HCT116 (cell line): ENCODE measurements at regions not wholly inside any gene's neighbourhood (a gene's known extent, or its start where the extent isn't known, plus 50 kb on each side); places are given as distances from the start of the nearest gene placed in this dataset.

Experiments used
- ATAC-seq: fragments of 200-7000 bp; cut with Tn5 transposase; 2 replicates; pipeline ENCODE4 v1.9.1; 2020; ENCODE audit warnings: mild to moderate bottlenecking, moderate library complexity
- BruUV-seq: library from RNA; stranded (reverse); fragments of 400-500 nt; replicated peaks from 2 replicates; lab custom pipeline; 2021; lab: Mats Ljungman, UMichigan
- CTCF ChIA-PET: fragments of 300-600 bp; sonication (Branson Sonifier 250); formaldehyde crosslinking; loops from one replicate; lab custom pipeline; 2021; ENCODE audit warnings: antibody characterized with exemption; lab: Charles Lee
- POLR2A ChIA-PET: fragments of 300-600, 350-600 bp; sonication (Branson Sonifier 250); formaldehyde crosslinking; loops from one replicate; lab custom pipeline; 2021; ENCODE audit warnings: antibody characterized with exemption; lab: Charles Lee
- RAD21 ChIA-PET, 2 experiments: fragments of 300-600 bp; sonication (Branson Sonifier 250); formaldehyde crosslinking; loops; one replicate each; lab custom pipeline; 2023; ENCODE audit warnings: low total read pairs in 2 of 2; ENCODE audit not compliant: uncharacterized antibody in 2 of 2, unreplicated experiment in 2 of 2, low non-redundant PET in 1 of 2; lab: Charles Lee
- DNase-seq: peaks from one replicate; pipeline ENCODE4 v3.0.0-alpha.2; 2010; ENCODE audit warnings: low read depth, low spot score
- H2AFZ ChIP-seq: fragments of 200-600 bp; shearing (Covaris generic), sonication (generic); 2 replicates; pipeline ENCODE4 v1.6.1; 2017; ENCODE audit warnings: low read depth, mixed run types, mixed read lengths, antibody characterized with exemption, low read length; ENCODE audit not compliant: poor library complexity, severe bottlenecking
- H3K27ac ChIP-seq: 2 replicates; pipeline ENCODE4 v1.5.1; 2012; ENCODE audit warnings: low read depth, low read length
- H3K27me3 ChIP-seq: fragments of 200-600 bp; sonication (generic); 2 replicates; pipeline ENCODE4 v1.6.1; 2016; ENCODE audit warnings: mixed run types, low read length, mixed read lengths; ENCODE audit not compliant: insufficient read depth
- H3K36me3 ChIP-seq, 2 experiments: fragments of 200-500 bp in 1 of 2; fragments of 200-600 bp in 1 of 2; sonication (Bioruptor generic) in 1 of 2; sonication (generic) in 1 of 2; 2 replicates each; pipeline versions ENCODE4 v1.5.1 to v1.6.1; 2014 to 2016; ENCODE audit warnings: low read length in 2 of 2, inconsistent platforms in 1 of 2, mixed read lengths in 1 of 2, mixed run types in 1 of 2; ENCODE audit not compliant: insufficient read depth in 2 of 2, control insufficient read depth in 1 of 2
- H3K4me1 ChIP-seq, 2 experiments: fragments of 200-600 bp in 1 of 2; sonication (generic) in 1 of 2; 2 replicates each; pipeline versions ENCODE4 v1.5.1 to v1.6.1; 2012 to 2017; ENCODE audit warnings: low read length in 2 of 2, inconsistent platforms in 1 of 2, mild to moderate bottlenecking in 1 of 2, mixed read lengths in 1 of 2, mixed run types in 1 of 2, moderate library complexity in 1 of 2; ENCODE audit not compliant: insufficient read depth in 2 of 2, control insufficient read depth in 1 of 2
- H3K4me2 ChIP-seq: fragments of 200-600 bp; sonication (generic); 2 replicates; pipeline ENCODE4 v1.6.1; 2017; ENCODE audit warnings: mixed run types, low read length, mixed read lengths
- H3K4me3 ChIP-seq, 2 experiments: fragments of 200-600 bp in 1 of 2; sonication (generic) in 1 of 2; replicated peaks in 1 of 2; 2 replicates each; pipeline ENCODE4 v1.5.1; 2011 to 2016; ENCODE audit warnings: low read length in 2 of 2, control low read depth in 1 of 2, low read depth in 1 of 2, mild to moderate bottlenecking in 1 of 2, mixed read lengths in 1 of 2, mixed run types in 1 of 2
- H3K79me2 ChIP-seq: fragments of 200-600 bp; sonication (generic); 2 replicates; pipeline ENCODE4 v1.6.1; 2017; ENCODE audit warnings: mild to moderate bottlenecking, mixed run types, low read length, moderate library complexity, mixed read lengths; ENCODE audit not compliant: insufficient read depth
- H3K9ac ChIP-seq: fragments of 200-600 bp; sonication (generic); 2 replicates; pipeline ENCODE4 v1.6.1; 2016; ENCODE audit warnings: low read length, mixed read lengths
- H3K9me2 ChIP-seq: fragments of 200-600 bp; sonication (generic), shearing (Covaris generic); 2 replicates; pipeline ENCODE4 v1.6.1; 2017; ENCODE audit warnings: mixed run types, mild to moderate bottlenecking, moderate library complexity; ENCODE audit not compliant: insufficient read depth
- H3K9me3 ChIP-seq, 2 experiments: fragments of 200-500 bp in 1 of 2; fragments of 200-600 bp in 1 of 2; sonication (Bioruptor generic) in 1 of 2; sonication (generic) in 1 of 2; 2 replicates each; pipeline ENCODE4 v1.6.1; 2014 to 2017; ENCODE audit warnings: low read length in 2 of 2, mixed read lengths in 2 of 2, inconsistent platforms in 1 of 2, low read depth in 1 of 2, mild to moderate bottlenecking in 1 of 2, mixed run types in 1 of 2, moderate library complexity in 1 of 2; ENCODE audit not compliant: control insufficient read depth in 1 of 2, insufficient read depth in 1 of 2
- H4K20me1 ChIP-seq: fragments of 200-600 bp; sonication (generic), shearing (Covaris generic); 2 replicates; pipeline ENCODE4 v1.6.1; 2017; ENCODE audit warnings: mixed run types, mild to moderate bottlenecking, moderate library complexity; ENCODE audit not compliant: insufficient read depth
- ATF3 ChIP-seq: IDR thresholded peaks from 2 replicates; pipeline ENCODE4 v1.6.1; 2012
- CEBPB ChIP-seq: IDR thresholded peaks from 2 replicates; pipeline ENCODE4 v1.6.1; 2012; ENCODE audit warnings: low read depth
- EGR1 ChIP-seq: IDR thresholded peaks from 2 replicates; pipeline ENCODE4 v1.6.1; 2012; ENCODE audit warnings: low read depth
- EZH2phosphoT487 ChIP-seq: fragments of 200-600 bp; IDR thresholded peaks from 2 replicates; pipeline ENCODE4 v1.6.1; 2018; ENCODE audit warnings: antibody characterized with exemption, borderline replicate concordance
- FOSL1 ChIP-seq: IDR thresholded peaks from 2 replicates; pipeline ENCODE4 v1.6.1; 2012; ENCODE audit warnings: low read depth
- RAD21 ChIP-seq: IDR thresholded peaks from 2 replicates; pipeline ENCODE4 v1.6.1; 2012; ENCODE audit warnings: low read depth, mild to moderate bottlenecking
- SIN3A ChIP-seq: IDR thresholded peaks from 2 replicates; pipeline ENCODE4 v1.6.1; 2012; ENCODE audit warnings: low read depth
- SP1 ChIP-seq: IDR thresholded peaks from 2 replicates; pipeline ENCODE4 v1.6.1; 2012; ENCODE audit warnings: low read depth
- SRF ChIP-seq: IDR thresholded peaks from 2 replicates; pipeline ENCODE4 v1.6.1; 2012; ENCODE audit warnings: low read depth
- TCF7L2 ChIP-seq: IDR thresholded peaks from 2 replicates; pipeline ENCODE4 v1.7.0; 2011; ENCODE audit warnings: borderline replicate concordance, inconsistent platforms; ENCODE audit not compliant: insufficient read depth, insufficient read length; ENCODE audit errors: extremely low read depth
- ZBTB33 ChIP-seq: IDR thresholded peaks from 2 replicates; pipeline ENCODE4 v1.6.1; 2011; ENCODE audit warnings: mild to moderate bottlenecking, low read length, moderate library complexity; ENCODE audit not compliant: insufficient replicate concordance; ENCODE audit errors: extremely low read depth
- ZFX ChIP-seq: fragments of 450-650 bp; IDR thresholded peaks from 2 replicates; pipeline ENCODE4 v1.6.1; 2017
- intact Hi-C: fragments of 100-400 bp; cut with micrococcal nuclease; formaldehyde crosslinking; loops from 2 replicates; pipeline ENCODE4 v1.10.0; 2022
- TF ChIP-seq, protein P1 (sequence below): IDR thresholded peaks from 2 replicates; pipeline ENCODE4 v1.6.1; 2012; ENCODE audit warnings: low read depth
- TF ChIP-seq, protein P2 (sequence below), 3 experiments: fragments of 200-600 bp in 1 of 3; sonication (generic) in 1 of 3; IDR thresholded peaks in 2 of 3; conservative IDR thresholded peaks in 1 of 3; 2 replicates each; pipeline ENCODE4 v1.5.1; 2012 to 2017; ENCODE audit warnings: low read depth in 2 of 3, low read length in 2 of 3, antibody characterized with exemption in 1 of 3, borderline replicate concordance in 1 of 3, control low read depth in 1 of 3, mild to moderate bottlenecking in 1 of 3, mixed read lengths in 1 of 3, mixed run types in 1 of 3, moderate library complexity in 1 of 3; ENCODE audit not compliant: insufficient read depth in 1 of 3
- TF ChIP-seq, protein P3 (sequence below): IDR thresholded peaks from 2 replicates; pipeline ENCODE4 v1.6.1; 2012

DNA sequence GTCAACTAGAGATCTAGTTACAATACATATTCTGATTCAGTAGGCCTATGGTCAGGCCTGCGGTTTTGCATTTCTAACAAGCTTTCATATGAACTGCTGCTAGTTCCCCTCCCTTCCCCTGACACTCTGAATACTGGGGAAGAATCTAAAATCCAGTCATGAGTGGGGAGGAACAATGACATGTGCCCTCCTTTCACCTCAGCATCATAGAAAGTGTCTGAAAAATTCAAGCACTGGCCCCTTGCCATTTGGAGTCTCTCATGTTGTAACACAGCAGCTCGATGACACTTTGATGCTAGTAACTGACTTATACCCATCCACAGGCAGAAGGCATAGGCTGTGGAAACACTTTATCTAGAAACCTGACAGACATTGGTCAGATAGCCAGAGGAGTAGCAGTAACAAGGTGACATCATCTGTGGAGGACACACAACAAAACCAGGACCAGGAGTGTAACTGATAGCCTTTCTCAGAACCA is 161.9 kb upstream of the RASSF8 start:
- H3K79me2 ChIP-seq = no peaks in the 10 kb centered on the region
- H3K27me3 ChIP-seq = no peaks in the 10 kb centered on the region
- H2AFZ ChIP-seq = no peak overlapping the region
- no peaks in the 10 kb centered on the region for H3K36me3 ChIP-seq
- no peaks in the 10 kb centered on the region for H3K9me3 ChIP-seq
- no peak for TF ChIP-seq FOSL1
- TF ChIP-seq, protein P1, sequence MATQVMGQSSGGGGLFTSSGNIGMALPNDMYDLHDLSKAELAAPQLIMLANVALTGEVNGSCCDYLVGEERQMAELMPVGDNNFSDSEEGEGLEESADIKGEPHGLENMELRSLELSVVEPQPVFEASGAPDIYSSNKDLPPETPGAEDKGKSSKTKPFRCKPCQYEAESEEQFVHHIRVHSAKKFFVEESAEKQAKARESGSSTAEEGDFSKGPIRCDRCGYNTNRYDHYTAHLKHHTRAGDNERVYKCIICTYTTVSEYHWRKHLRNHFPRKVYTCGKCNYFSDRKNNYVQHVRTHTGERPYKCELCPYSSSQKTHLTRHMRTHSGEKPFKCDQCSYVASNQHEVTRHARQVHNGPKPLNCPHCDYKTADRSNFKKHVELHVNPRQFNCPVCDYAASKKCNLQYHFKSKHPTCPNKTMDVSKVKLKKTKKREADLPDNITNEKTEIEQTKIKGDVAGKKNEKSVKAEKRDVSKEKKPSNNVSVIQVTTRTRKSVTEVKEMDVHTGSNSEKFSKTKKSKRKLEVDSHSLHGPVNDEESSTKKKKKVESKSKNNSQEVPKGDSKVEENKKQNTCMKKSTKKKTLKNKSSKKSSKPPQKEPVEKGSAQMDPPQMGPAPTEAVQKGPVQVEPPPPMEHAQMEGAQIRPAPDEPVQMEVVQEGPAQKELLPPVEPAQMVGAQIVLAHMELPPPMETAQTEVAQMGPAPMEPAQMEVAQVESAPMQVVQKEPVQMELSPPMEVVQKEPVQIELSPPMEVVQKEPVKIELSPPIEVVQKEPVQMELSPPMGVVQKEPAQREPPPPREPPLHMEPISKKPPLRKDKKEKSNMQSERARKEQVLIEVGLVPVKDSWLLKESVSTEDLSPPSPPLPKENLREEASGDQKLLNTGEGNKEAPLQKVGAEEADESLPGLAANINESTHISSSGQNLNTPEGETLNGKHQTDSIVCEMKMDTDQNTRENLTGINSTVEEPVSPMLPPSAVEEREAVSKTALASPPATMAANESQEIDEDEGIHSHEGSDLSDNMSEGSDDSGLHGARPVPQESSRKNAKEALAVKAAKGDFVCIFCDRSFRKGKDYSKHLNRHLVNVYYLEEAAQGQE = no peak
- no peak for TF ChIP-seq ZBTB33
- no peak for TF ChIP-seq SP1
- TF ChIP-seq, protein P2, sequence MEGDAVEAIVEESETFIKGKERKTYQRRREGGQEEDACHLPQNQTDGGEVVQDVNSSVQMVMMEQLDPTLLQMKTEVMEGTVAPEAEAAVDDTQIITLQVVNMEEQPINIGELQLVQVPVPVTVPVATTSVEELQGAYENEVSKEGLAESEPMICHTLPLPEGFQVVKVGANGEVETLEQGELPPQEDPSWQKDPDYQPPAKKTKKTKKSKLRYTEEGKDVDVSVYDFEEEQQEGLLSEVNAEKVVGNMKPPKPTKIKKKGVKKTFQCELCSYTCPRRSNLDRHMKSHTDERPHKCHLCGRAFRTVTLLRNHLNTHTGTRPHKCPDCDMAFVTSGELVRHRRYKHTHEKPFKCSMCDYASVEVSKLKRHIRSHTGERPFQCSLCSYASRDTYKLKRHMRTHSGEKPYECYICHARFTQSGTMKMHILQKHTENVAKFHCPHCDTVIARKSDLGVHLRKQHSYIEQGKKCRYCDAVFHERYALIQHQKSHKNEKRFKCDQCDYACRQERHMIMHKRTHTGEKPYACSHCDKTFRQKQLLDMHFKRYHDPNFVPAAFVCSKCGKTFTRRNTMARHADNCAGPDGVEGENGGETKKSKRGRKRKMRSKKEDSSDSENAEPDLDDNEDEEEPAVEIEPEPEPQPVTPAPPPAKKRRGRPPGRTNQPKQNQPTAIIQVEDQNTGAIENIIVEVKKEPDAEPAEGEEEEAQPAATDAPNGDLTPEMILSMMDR (IDR thresholded peaks at IDR 0.05 in 2 of 3, conservative IDR thresholded peaks at IDR 0.05 in 1 of 3; ENCODE audit: borderline replicate concordance in 1 of 3, insufficient read depth in 1 of 3, low read depth in 2 of 3, low read length in 2 of 3) = no peak
- no peak for TF ChIP-seq CEBPB
- TF ChIP-seq SIN3A = no peak
- no peak for TF ChIP-seq EZH2phosphoT487
- no peak for TF ChIP-seq SRF
- no peak for TF ChIP-seq EGR1
- TF ChIP-seq ATF3 = no peak
- TF ChIP-seq ZFX = no peak
- TF ChIP-seq, protein P3, sequence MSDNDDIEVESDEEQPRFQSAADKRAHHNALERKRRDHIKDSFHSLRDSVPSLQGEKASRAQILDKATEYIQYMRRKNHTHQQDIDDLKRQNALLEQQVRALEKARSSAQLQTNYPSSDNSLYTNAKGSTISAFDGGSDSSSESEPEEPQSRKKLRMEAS = no peak
- no peak for TF ChIP-seq TCF7L2
- no peak for TF ChIP-seq RAD21
- H3K9me2 ChIP-seq = no peaks in the 10 kb centered on the region
- ChIA-PET RAD21 (no interaction called here), CTCF (no interaction called here), POLR2A (no interaction called here)
- H3K4me3 ChIP-seq = no peak overlapping the region
- peaks cover 0 to 4% of the 10 kb centered on the region in 2 experiments; a peak in 1 of 4 replicates for H3K4me1 ChIP-seq
- intact Hi-C loops = no loop called here
- no peak overlapping the region for H3K4me2 ChIP-seq
- H4K20me1 ChIP-seq = no peaks in the 10 kb centered on the region
- H3K27ac ChIP-seq = no peak overlapping the region
- BruUV-seq = no TSS peak
- ATAC-seq = no peak
- no peak for DNase-seq
- H3K9ac ChIP-seq = no peak overlapping the region
